HUDEP-2 (cell line): ENCODE measurements at regions not wholly inside any gene's neighbourhood (a gene's known extent, or its start where the extent isn't known, plus 50 kb on each side); places are given as distances from the start of the nearest gene placed in this dataset.

ENCODE experiments used
- DNase-seq, 76 experiments: peaks; one replicate each; lab custom pipeline; 2025; ENCODE audit not compliant: unreplicated experiment in 76 of 76; lab: John Stamatoyannopoulos, UW

- DNase-seq = no peak
Measured at GRCh38 chr11:112727341-112727841, 233.8 kb upstream of the NCAM1 start.

- no peak for DNase-seq
Measured at GRCh38 chr11:112728288-112728687, 232.9 kb upstream of the NCAM1 start.

GRCh38 chr11:112728716-112729115 is 232.5 kb upstream of the NCAM1 start:
- DNase-seq = no peak

DNA sequence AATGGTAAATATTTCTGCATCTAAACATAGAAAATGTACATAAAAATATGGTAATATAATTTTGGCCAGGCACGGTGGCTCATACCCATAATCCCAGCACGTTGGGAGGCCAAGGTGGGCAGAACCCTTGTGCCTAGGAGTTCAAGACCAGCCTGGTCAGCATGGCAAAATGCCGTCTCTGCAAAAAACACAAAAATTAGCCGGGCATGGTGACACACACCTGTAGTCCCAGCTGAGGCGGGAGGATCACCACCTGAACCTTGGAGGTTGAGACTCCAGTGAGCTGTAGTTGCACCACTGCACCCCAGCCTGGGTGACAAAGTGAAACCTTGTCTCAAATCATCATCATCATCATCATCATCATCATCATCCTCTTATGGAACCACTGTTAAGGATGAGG is 230.6 kb upstream of the NCAM1 start:
- DNase-seq = no peak

DNA sequence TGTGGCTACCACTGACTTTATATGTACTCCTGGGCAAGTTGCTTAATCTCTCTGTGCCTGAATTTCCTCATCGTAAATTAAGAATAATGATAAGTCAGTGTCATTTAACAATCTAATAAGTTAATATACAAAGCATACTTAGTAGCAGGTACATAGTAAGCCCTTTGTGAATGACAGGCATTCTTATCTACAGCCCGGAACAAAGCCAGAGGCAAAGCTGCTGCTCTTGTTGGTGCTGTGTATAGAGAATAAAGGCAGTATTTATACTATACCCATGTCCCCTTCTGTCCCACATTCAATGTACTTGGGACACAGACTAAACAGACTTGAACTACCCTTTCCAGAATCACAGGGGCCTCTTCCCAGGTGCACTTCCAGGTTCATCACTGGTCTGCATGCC is 229.7 kb upstream of the NCAM1 start:
- DNase-seq = no peak

DNA sequence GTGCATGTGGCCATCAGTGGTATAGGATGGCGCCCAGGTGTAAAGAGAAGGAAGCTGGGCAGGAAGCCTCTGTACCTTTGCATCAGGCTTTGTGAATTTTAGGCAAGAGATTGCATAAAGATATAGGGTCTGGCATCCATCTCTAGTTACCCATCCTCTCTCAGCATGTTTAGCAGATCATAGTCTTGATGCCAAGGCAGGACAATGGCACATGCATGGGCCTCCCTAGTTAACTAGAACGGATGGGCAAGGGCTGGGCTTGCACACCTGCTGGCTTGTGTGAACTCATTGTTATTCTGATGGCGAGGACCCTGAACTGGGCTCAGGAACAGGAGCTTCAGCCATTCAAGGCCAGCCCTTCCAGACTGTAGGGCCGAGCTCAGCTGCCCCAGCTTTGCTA is 229.2 kb upstream of the NCAM1 start:
- DNase-seq = no peak

GRCh38 chr11:112734207-112734606 is 227.0 kb upstream of the NCAM1 start:
- DNase-seq = peak in 18 of 76 experiments; percentile 1 to 59 (median 9)

GRCh38 chr11:112735470-112735869 is 225.8 kb upstream of the NCAM1 start:
- no peak for DNase-seq

DNA sequence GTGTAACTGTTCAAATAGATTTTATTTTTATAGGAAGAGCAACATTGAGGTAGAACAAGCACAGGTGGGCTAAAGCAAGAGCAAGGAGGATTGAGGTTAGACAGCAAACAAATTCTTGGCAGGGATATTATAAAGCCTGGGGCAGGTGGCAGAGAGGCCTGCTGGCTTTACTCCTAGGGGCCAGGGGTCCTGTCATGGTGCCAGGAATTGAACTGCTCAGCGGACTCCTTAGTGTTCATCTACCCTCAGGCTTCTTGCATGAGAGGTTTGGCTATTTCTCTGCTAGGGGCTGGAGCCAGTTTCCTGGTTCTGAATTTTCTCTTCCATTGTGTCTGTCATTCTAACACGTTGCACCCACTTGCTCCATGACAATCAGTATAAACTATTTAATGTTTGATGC is 217.2 kb upstream of the NCAM1 start:
- no peak for DNase-seq

DNA sequence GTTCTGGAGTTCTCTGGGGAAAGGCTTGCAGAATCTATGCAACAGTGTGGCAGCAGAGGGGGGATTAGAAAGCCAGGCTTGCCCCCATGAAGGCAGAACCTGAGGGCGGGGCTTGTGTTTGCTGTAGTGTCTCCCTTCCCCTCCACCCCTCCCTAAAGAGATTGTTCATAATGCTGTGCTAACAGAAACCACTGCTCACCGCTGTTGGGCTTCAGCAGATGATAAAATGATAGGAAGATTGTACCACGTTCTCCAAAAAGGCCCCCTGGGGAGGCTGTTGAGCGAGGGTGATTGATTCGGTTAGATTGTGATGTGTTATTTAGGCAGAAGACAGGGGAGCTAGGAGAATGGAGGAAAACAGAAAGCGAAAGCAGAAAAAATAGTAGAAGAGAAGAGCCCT is 215.2 kb upstream of the NCAM1 start:
- DNase-seq = no peak

DNA sequence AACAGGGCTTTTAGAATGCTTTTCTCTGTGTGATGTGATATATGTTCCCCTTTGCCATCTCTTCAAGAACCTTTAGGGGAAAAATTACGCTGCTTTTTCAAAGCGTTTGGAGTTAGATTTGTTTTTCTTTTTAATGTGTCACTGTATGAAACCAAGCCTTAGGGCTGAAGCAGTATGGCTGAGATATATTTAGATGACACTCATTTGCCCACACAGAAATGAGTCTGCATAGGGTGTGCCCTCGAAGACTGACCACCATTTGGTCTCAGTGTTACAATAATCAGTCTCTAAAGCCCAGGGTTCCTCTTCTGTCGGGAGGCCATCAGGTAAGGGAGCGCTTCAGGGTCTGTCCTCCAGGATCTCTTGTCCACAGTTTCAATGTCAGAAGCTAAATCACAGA is 213.0 kb upstream of the NCAM1 start:
- DNase-seq = no peak

DNA sequence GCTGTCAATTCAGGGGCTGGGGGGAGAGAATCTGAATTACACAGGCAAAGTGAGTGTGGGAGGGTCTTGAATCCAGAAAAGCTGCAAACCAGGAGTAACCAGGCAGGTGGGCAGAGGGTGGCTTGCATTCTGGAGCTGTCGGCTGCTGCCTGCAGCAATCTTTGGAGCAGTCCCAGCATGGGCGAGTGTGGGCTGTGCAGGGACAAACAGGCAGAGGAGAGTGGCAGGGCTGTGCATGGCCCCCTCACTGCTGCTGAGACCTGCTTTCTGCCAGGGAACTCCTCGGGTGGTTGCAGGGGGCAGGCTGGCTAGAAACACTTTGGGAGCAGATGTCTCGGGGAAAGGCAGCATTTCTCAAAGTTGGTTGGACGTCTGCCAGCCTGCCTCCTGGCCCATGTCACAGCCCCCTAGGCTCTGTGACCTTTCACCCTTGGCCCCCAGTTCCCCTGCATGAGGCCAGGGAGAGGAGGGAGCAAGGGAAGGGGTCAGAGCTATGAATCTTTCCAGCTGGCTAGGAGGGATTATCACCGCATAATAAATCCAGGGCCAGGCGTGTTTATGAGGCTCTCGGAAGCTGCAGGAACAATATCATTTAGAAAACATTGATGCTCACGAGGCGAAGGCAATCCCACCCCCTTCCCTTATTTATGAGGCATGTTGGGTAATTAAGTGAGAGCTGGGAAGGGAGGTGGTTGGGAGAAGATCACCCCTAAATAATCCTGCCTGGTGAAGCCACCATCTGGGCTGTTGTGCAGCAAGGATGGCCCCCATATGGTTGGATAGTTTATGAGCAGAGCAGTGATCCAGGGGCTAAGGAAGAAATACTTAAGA is 212.3 kb upstream of the NCAM1 start:
- DNase-seq = no peak

DNA sequence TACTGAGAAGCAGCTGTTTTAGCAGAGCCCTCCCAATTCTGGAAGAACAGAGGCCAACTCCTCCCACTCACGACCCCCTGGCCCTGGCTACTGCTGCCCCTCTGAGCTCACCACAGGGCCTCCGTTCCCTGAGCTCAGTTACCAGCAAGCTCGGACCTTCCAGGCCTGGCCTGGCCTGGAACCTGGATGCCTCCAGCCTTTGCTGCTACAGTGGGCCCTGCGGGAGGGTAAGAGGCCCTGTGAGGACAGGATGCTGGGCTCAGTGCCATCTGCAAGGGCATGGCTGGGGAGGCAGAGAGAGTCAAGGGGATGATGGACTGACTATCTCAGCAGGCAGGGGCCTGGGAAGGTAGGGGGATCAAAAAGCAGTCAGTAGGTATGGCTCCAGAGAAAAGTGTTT is 209.9 kb upstream of the NCAM1 start:
- DNase-seq = no peak

DNA sequence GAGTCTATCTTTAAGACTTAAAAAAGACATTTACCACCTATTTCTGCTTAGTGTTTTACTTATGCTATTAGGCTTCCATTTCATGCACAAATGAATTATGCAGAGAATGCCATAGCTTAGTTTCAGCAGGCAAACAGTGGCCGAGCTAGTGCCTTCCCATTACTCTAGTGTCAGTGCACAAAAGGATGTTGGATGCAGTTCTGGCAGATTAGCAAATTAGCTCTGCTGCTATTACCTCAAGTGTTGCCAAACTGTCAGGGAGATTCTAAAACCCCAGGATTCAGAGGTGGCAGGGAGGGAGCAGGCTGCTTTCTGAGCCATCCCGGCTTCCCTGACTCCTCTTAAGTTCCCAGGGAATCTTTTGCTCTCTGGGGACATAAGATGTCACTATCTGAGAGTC is 209.4 kb upstream of the NCAM1 start:
- no peak for DNase-seq

DNA sequence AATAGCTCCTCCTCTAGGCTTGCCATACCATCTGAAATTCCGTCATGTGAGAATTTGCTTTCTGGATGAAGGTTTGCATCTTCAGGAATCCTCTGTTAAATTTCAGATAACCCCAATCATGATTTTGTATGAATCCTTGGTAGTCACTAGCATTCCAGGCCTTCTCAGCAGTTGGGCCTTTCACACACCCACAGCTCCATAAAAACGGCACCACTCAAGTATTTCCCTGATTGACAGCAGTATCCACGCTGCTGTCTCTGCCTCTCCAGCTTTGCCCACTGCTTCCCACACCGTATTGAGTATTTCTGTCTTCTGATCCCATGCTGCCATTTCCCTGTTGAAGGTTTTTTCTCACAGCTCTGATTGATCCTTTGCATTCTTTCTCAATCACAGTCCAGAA is 208.7 kb upstream of the NCAM1 start:
- DNase-seq = no peak

GRCh38 chr11:112753706-112754105 is 207.5 kb upstream of the NCAM1 start:
- no peak for DNase-seq

DNA sequence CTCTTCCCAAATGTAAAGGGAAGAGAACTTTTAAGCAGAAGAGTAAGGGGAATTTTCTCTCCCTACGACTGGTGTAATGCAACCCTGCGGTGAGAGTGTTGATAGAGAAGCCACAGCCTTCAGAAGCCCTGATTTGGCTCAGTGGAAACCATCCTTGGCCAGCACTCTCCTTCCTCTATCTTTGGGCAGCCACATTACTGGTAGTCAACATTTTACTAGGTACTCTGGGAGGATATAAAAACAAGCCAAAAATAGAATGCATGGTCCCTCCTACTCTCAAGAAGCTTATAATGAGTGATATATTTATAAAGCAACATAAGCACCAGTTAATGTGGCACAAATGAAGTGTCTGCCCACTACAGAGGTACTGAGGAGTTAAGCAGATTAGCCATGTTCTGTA is 201.8 kb upstream of the NCAM1 start:
- DNase-seq = no peak

GRCh38 chr11:112760396-112761059 is 200.7 kb upstream of the NCAM1 start:
- DNase-seq = no peak

- no peak for DNase-seq
Measured at GRCh38 chr11:112761911-112762706, 199.1 kb upstream of the NCAM1 start.

- no peak for DNase-seq
Measured at GRCh38 chr11:112762707-112763090, 198.5 kb upstream of the NCAM1 start.

DNA sequence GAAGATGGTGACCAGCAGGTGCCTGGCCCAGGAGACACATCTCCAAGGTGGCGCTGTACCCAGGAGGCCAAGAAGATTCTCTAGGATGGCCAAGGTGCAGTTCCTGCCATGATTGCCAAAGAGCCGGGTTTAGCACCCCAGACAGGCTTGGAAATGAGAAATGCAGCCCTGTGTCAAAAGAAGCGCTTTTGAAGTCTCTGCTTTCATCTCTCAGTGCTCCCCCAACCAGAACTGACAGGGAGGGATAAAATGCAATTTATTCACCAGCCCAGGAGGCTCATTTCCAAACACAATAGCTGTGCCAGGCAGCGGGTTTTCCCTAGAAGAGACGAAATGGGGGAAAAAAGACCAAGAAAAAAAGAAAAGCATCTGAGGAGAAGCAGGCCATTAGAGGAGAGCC is 195.9 kb upstream of the NCAM1 start:
- DNase-seq = no peak
